PC-9 (cell line): ENCODE measurements at regions not wholly inside any gene's neighbourhood (a gene's known extent, or its start where the extent isn't known, plus 50 kb on each side); places are given as distances from the start of the nearest gene placed in this dataset.
A peak's percentile ranks its signal among the peaks of the same experiment; 100 is the strongest.

Experiments used
- BruUV-seq: library from RNA; stranded (reverse); fragments of 400-500 nt; replicated peaks from 2 replicates; lab custom pipeline; 2021; lab: Mats Ljungman, UMichigan
- CTCF ChIA-PET: fragments of 300-600 bp; sonication (Branson Sonifier 250); formaldehyde crosslinking; loops from one replicate; lab custom pipeline; 2022; ENCODE audit warnings: antibody characterized with exemption; lab: Charles Lee
- POLR2A ChIA-PET: fragments of 300-600 bp; sonication (Branson Sonifier 250); formaldehyde crosslinking; loops from one replicate; lab custom pipeline; 2022; ENCODE audit warnings: antibody characterized with exemption; ENCODE audit not compliant: unreplicated experiment; lab: Charles Lee
- DNase-seq, 2 experiments: peaks; one replicate each; pipeline versions ENCODE4 v3.0.0 to v3.0.0-alpha.2; 2015 to 2022; ENCODE audit warnings: mixed read lengths in 1 of 2
- H2AFZ ChIP-seq: fragments of 200-600 bp; sonication (generic); 2 replicates; pipeline ENCODE4 v1.8.1; 2017; ENCODE audit warnings: antibody characterized with exemption
- H3F3A ChIP-seq: fragments of 200-600 bp; sonication (generic); 2 replicates; pipeline ENCODE4 v1.8.1; 2017; ENCODE audit warnings: antibody characterized with exemption, mild to moderate bottlenecking, low read depth; ENCODE audit not compliant: insufficient read depth
- H3K27ac ChIP-seq: fragments of 200-600 bp; sonication (generic); 2 replicates; pipeline ENCODE4 v1.6.1; 2016; ENCODE audit warnings: mixed run types
- H3K27me3 ChIP-seq: fragments of 200-600 bp; sonication (generic); 2 replicates; pipeline ENCODE4 v1.6.1; 2016; ENCODE audit warnings: low read depth, mixed run types; ENCODE audit not compliant: insufficient read depth
- H3K36me3 ChIP-seq: fragments of 200-600 bp; sonication (generic); 2 replicates; pipeline ENCODE4 v1.6.1; 2016; ENCODE audit warnings: low read depth, mixed run types
- H3K4me1 ChIP-seq: fragments of 200-600 bp; sonication (generic); replicated peaks from 2 replicates; pipeline ENCODE4 v1.6.1; 2016; ENCODE audit warnings: mixed run types; ENCODE audit not compliant: insufficient read depth
- H3K4me2 ChIP-seq: fragments of 200-600 bp; sonication (generic); 2 replicates; pipeline ENCODE4 v1.6.1; 2017; ENCODE audit warnings: mixed run types
- H3K4me3 ChIP-seq: fragments of 200-600 bp; sonication (generic); 2 replicates; pipeline ENCODE4 v1.6.1; 2016; ENCODE audit warnings: mixed run types
- H3K79me2 ChIP-seq: fragments of 200-600 bp; sonication (generic); 2 replicates; pipeline ENCODE4 v1.6.1; 2017; ENCODE audit warnings: low read depth, mixed run types
- H3K9me2 ChIP-seq: fragments of 200-600 bp; sonication (generic); 2 replicates; pipeline ENCODE4 v1.8.1; 2017; ENCODE audit warnings: mild to moderate bottlenecking; ENCODE audit not compliant: insufficient read depth
- H3K9me3 ChIP-seq: fragments of 200-600 bp; sonication (generic); 2 replicates; pipeline ENCODE4 v1.8.1; 2016; ENCODE audit warnings: low read depth; ENCODE audit not compliant: insufficient read depth
- H4K20me1 ChIP-seq: fragments of 200-600 bp; sonication (generic); 2 replicates; pipeline ENCODE4 v1.8.1; 2017; ENCODE audit not compliant: insufficient read depth
- CTCF ChIP-seq: fragments of 200-600 bp; sonication (generic); conservative IDR thresholded peaks from 2 replicates; pipeline ENCODE4 v1.6.1; 2017; ENCODE audit warnings: mixed run types, antibody characterized with exemption, mild to moderate bottlenecking, moderate library complexity
- EZH2 ChIP-seq: fragments of 200-600 bp; sonication (generic); IDR thresholded peaks from 2 replicates; pipeline ENCODE4 v1.8.0; 2017; ENCODE audit warnings: antibody characterized with exemption, low read depth
- intact Hi-C: fragments of 100-400 bp; cut with micrococcal nuclease; formaldehyde crosslinking; loops from one replicate; pipeline ENCODE4 v1.10.0; 2022; ENCODE audit not compliant: unreplicated experiment

GRCh38 chr11:122193457-122193856 lies 77.4 kb upstream of the BLID start:
- Histone ChIP-seq H3K4me1 (peaks cover 76% of the 10 kb centered on the region), H3K36me3 (peaks cover 10% of the 10 kb centered on the region; the same call in 1 of the 2 replicates), H3K27ac (peak overlapping the region; percentile 42), H3K27me3 (no peaks in the 10 kb centered on the region), H4K20me1 (no peaks in the 10 kb centered on the region), H2AFZ (no peak overlapping the region), H3K79me2 (no peaks in the 10 kb centered on the region), H3K4me3 (no peak overlapping the region), H3K9me2 (no peaks in the 10 kb centered on the region), H3K9me3 (peaks cover 12% of the 10 kb centered on the region), H3F3A (peaks cover 43% of the 10 kb centered on the region), H3K4me2 (no peak overlapping the region)
- no TSS peak for BruUV-seq
- ChIA-PET CTCF (no interaction called here), POLR2A (interaction anchor here (0.6 kb wide), 1 partner anchor 667 kb away, joined by 6 read pairs; no protein-coding TSS in a partner anchor)
- no peak for TF ChIP-seq EZH2
- intact Hi-C loops = no loop called here
- no peak for DNase-seq

- H3K9me3 ChIP-seq = peaks cover 15% of the 10 kb centered on the region
- H3K36me3 ChIP-seq = peaks cover 10% of the 10 kb centered on the region; the same call in 1 of the 2 replicates
- H3K9me2 ChIP-seq = no peaks in the 10 kb centered on the region
- H3K79me2 ChIP-seq = no peaks in the 10 kb centered on the region
- H3K27ac ChIP-seq = peak overlapping the region; percentile 42
- no TSS peak for BruUV-seq
- ChIA-PET POLR2A (no interaction called here), CTCF (no interaction called here)
- H3K4me1 ChIP-seq = peaks cover 76% of the 10 kb centered on the region
- H3K4me2 ChIP-seq = no peak overlapping the region
- intact Hi-C loops = no loop called here
- no peaks in the 10 kb centered on the region for H3K27me3 ChIP-seq
- no peak overlapping the region for H2AFZ ChIP-seq
- no peak for DNase-seq
- peaks cover 43% of the 10 kb centered on the region for H3F3A ChIP-seq
- no peak overlapping the region for H3K4me3 ChIP-seq
- no peaks in the 10 kb centered on the region for H4K20me1 ChIP-seq
- TF ChIP-seq EZH2 (no peak), CTCF (no peak)
Observed at GRCh38 chr11:122192634-122193255, 76.7 kb upstream of the BLID start.

GRCh38 chr11:122190768-122191167 lies 74.8 kb upstream of the BLID start:
- Histone ChIP-seq H3K79me2 (no peaks in the 10 kb centered on the region), H3K9me3 (peaks cover 33% of the 10 kb centered on the region), H2AFZ (no peak overlapping the region), H3K9me2 (no peaks in the 10 kb centered on the region), H3K4me2 (no peak overlapping the region), H4K20me1 (no peaks in the 10 kb centered on the region), H3K4me3 (no peak overlapping the region), H3K36me3 (peaks cover 10% of the 10 kb centered on the region; the same call in 1 of the 2 replicates), H3K27ac (peak overlapping the region; percentile 87; the same call in 1 of the 2 replicates), H3K4me1 (peaks cover 61% of the 10 kb centered on the region), H3F3A (peaks cover 41% of the 10 kb centered on the region), H3K27me3 (no peaks in the 10 kb centered on the region)
- intact Hi-C loops = no loop called here
- no TSS peak for BruUV-seq
- TF ChIP-seq EZH2 (no peak), CTCF (no peak)
- CTCF ChIA-PET = interaction anchor here (0.5 kb wide), 1 partner anchor 666 kb away, joined by 22 read pairs; no protein-coding TSS in a partner anchor
- POLR2A ChIA-PET = no interaction called here
- DNase-seq = no peak
